Keratinocyte (primary cell): ENCODE measurements at regions not wholly inside any gene's neighbourhood (a gene's known extent, or its start where the extent isn't known, plus 50 kb on each side); places are given as distances from the start of the nearest gene placed in this dataset.

Experiments
- DNase-seq: peaks from one replicate; pipeline ENCODE4 v3.0.0-alpha.2; 2011; ENCODE audit warnings: low read depth, missing footprints, low spot score
- FAIRE-seq: peaks from 2 replicates; lab custom pipeline; 2011; peaks lifted over from hg19 to GRCh38; lab: Jason Lieb, UNC
- H2AFZ ChIP-seq: 2 replicates; pipeline ENCODE4 v1.6.0; 2012; ENCODE audit warnings: low read length, control low read depth, inconsistent platforms; ENCODE audit not compliant: control insufficient read depth
- H3K27ac ChIP-seq: 2 replicates; pipeline ENCODE4 v1.5.1; 2011; ENCODE audit warnings: low read length; ENCODE audit not compliant: control insufficient read depth, insufficient read depth
- H3K27me3 ChIP-seq: 3 replicates; pipeline ENCODE4 v1.6.0; 2011; ENCODE audit warnings: low read length; ENCODE audit not compliant: control insufficient read depth, insufficient read depth; ENCODE audit errors: extremely low read depth
- H3K36me3 ChIP-seq, 2 experiments: 2 replicates in 1 of 2; 3 replicates in 1 of 2; pipeline ENCODE4 v1.5.1; 2011; ENCODE audit warnings: low read length in 2 of 2, mild to moderate bottlenecking in 1 of 2; ENCODE audit not compliant: control insufficient read depth in 2 of 2, insufficient read depth in 2 of 2; ENCODE audit errors: extremely low read depth in 1 of 2
- H3K4me1 ChIP-seq: 3 replicates; pipeline ENCODE4 v1.5.1; 2011; ENCODE audit warnings: low read length; ENCODE audit not compliant: control insufficient read depth, insufficient read depth; ENCODE audit errors: extremely low read depth
- H3K4me2 ChIP-seq: 3 replicates; pipeline ENCODE4 v1.6.0; 2011; ENCODE audit warnings: low read depth, low read length; ENCODE audit not compliant: control insufficient read depth, insufficient read depth; ENCODE audit errors: extremely low read depth
- H3K4me3 ChIP-seq, 3 experiments: fragments of 200-600 bp in 1 of 3; sonication (generic) in 1 of 3; 2 replicates in 2 of 3; 3 replicates in 1 of 3; pipeline ENCODE4 v1.5.1; 2011 to 2016; ENCODE audit warnings: low read length in 3 of 3, mild to moderate bottlenecking in 3 of 3, control low read depth in 2 of 3, inconsistent platforms in 1 of 3, low read depth in 1 of 3, mixed read lengths in 1 of 3, mixed run types in 1 of 3, moderate library complexity in 1 of 3; ENCODE audit not compliant: control insufficient read depth in 2 of 3, insufficient read depth in 2 of 3; ENCODE audit errors: extremely low read depth in 1 of 3
- H3K79me2 ChIP-seq: 2 replicates; pipeline ENCODE4 v1.6.0; 2012; ENCODE audit warnings: low read length; ENCODE audit not compliant: control insufficient read depth, insufficient read depth
- H3K9ac ChIP-seq: 3 replicates; pipeline ENCODE4 v1.6.0; 2011; ENCODE audit warnings: low read length; ENCODE audit not compliant: control insufficient read depth, insufficient read depth; ENCODE audit errors: extremely low read depth
- H3K9me1 ChIP-seq: 3 replicates; pipeline ENCODE4 v1.6.0; 2011; ENCODE audit warnings: low read length; ENCODE audit not compliant: control insufficient read depth, insufficient read depth; ENCODE audit errors: extremely low read depth
- H3K9me3 ChIP-seq: 2 replicates; pipeline ENCODE4 v1.5.1; 2012; ENCODE audit warnings: low read depth, low read length; ENCODE audit not compliant: control insufficient read depth
- H4K20me1 ChIP-seq: 3 replicates; pipeline ENCODE4 v1.6.0; 2011; ENCODE audit warnings: low read length; ENCODE audit not compliant: control insufficient read depth, insufficient read depth; ENCODE audit errors: extremely low read depth
- CTCF ChIP-seq, 3 experiments: IDR thresholded peaks in 1 of 3; conservative IDR thresholded peaks in 1 of 3; optimal IDR thresholded peaks in 1 of 3; 2 replicates in 2 of 3; 3 replicates in 1 of 3; pipeline versions ENCODE3 to v1.5.1; 2011; ENCODE audit warnings: low read length in 3 of 3, mild to moderate bottlenecking in 3 of 3, moderate library complexity in 2 of 3, control low read depth in 1 of 3, inconsistent platforms in 1 of 3; ENCODE audit not compliant: insufficient read depth in 2 of 3; ENCODE audit errors: extremely low read depth in 1 of 3
- EZH2 ChIP-seq: IDR thresholded peaks from one replicate; pipeline ENCODE4 v1.6.1; 2012; ENCODE audit warnings: inconsistent platforms, mild to moderate bottlenecking, low read length, moderate library complexity
- dilution Hi-C: fragments of 300-500 bp; cut with MboI; formaldehyde crosslinking; loops from one replicate; pipeline ENCODE4 v1.7.0; 2020; ENCODE audit warnings: low sequenced_read_pairs; ENCODE audit not compliant: extremely low pct_ligation_motif_present

GRCh38 chr2:123640685-123641335 is 384.3 kb upstream of the CNTNAP5 start:
- Histone ChIP-seq H3K27me3 (no peaks in the 10 kb centered on the region), H3K36me3 (no peaks in the 10 kb centered on the region), H3K4me3 (no peak overlapping the region), H3K9me1 (no peaks in the 10 kb centered on the region), H3K9ac (no peak overlapping the region), H3K79me2 (no peaks in the 10 kb centered on the region), H3K4me2 (no peak overlapping the region), H4K20me1 (no peaks in the 10 kb centered on the region), H3K9me3 (peaks cover 2% of the 10 kb centered on the region), H3K27ac (no peak overlapping the region), H2AFZ (no peak overlapping the region), H3K4me1 (no peaks in the 10 kb centered on the region)
- DNase-seq (no peak), FAIRE-seq (no peak)
- dilution Hi-C loops: no loop called here
- TF ChIP-seq EZH2 (no peak), CTCF (optimal IDR thresholded peaks at IDR 0.05 in 1 of 3, IDR thresholded peaks at IDR 0.05 in 1 of 3, conservative IDR thresholded peaks at IDR 0.05 in 1 of 3; ENCODE audit: extremely low read depth in 1 of 3, insufficient read depth in 2 of 3, low read length in 3 of 3) (no peak)

DNA sequence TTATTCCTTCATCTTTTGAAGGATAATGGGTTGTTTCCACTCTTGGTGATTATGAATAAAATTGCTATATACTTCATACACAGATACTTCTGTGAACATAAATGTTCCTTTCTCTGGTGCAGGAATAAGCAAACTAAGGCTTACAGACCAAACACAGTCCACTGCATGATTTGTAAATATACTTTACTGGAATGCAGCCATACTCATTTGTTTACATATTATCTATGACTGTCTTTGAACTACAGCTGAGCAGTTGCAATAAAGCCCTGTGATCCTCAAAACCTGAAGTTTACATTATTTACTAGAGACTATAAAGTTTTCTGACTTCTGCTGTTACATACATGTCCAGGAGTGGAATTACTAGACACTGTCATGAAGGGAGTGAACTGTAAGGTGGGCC is 381.0 kb upstream of the CNTNAP5 start:
- Histone ChIP-seq H3K4me1 (no peaks in the 10 kb centered on the region), H3K36me3 (no peaks in the 10 kb centered on the region), H3K79me2 (no peaks in the 10 kb centered on the region), H3K27me3 (no peaks in the 10 kb centered on the region), H3K9me1 (no peaks in the 10 kb centered on the region), H3K4me3 (no peak overlapping the region), H2AFZ (no peak overlapping the region), H3K9ac (no peak overlapping the region), H3K27ac (no peak overlapping the region), H3K9me3 (peaks cover 2% of the 10 kb centered on the region), H3K4me2 (no peak overlapping the region), H4K20me1 (no peaks in the 10 kb centered on the region)
- no peak for TF ChIP-seq CTCF (optimal IDR thresholded peaks at IDR 0.05 in 1 of 3, IDR thresholded peaks at IDR 0.05 in 1 of 3, conservative IDR thresholded peaks at IDR 0.05 in 1 of 3; ENCODE audit: extremely low read depth in 1 of 3, insufficient read depth in 2 of 3, low read length in 3 of 3)
- TF ChIP-seq EZH2: no peak
- dilution Hi-C loops: no loop called here
- no peak for FAIRE-seq
- DNase-seq: no peak
